D721Med (cell line): ENCODE measurements at regions not wholly inside any gene's neighbourhood (a gene's known extent, or its start where the extent isn't known, plus 50 kb on each side); places are given as distances from the start of the nearest gene placed in this dataset.
"Not testable (repeated sequence)": the region's sequence is repeated elsewhere in the genome, so short reads cannot be mapped to it uniquely, and the experiment has no call there.

ENCODE experiments used
- DNase-seq: peaks from one replicate; pipeline ENCODE4 v3.0.0; 2011; ENCODE audit warnings: low spot score; ENCODE audit not compliant: insufficient read length
- FAIRE-seq: peaks from 2 replicates; lab custom pipeline; 2011; peaks lifted over from hg19 to GRCh38; lab: Jason Lieb, UNC
- CTCF ChIP-seq: IDR thresholded peaks from 2 replicates; pipeline ENCODE4 v1.5.1; 2012; ENCODE audit warnings: mild to moderate bottlenecking, control low read depth; ENCODE audit not compliant: insufficient read depth; ENCODE audit errors: missing control alignments

GRCh38 chr7:149644754-149645153 lies 128.6 kb downstream of the ZNF467 start:
- no peak for FAIRE-seq
- no peak for TF ChIP-seq CTCF
- DNase-seq, result no peak

- FAIRE-seq, result no peak
- no peak for DNase-seq
- TF ChIP-seq CTCF, result no peak
Measured at GRCh38 chr7:149642589-149642988, 130.8 kb downstream of the ZNF467 start.

GRCh38 chr7:149638566-149639320 lies 134.6 kb downstream of the ZNF467 start:
- no peak for FAIRE-seq
- no peak for TF ChIP-seq CTCF

GRCh38 chr7:149637911-149638565 lies 135.3 kb downstream of the ZNF467 start:
- no peak for TF ChIP-seq CTCF
- DNase-seq (no peak), FAIRE-seq (no peak)

More at GRCh38 chr7:149638566-149639320, 134.6 kb downstream of the ZNF467 start:
- no peak for DNase-seq

GRCh38 chr7:149635561-149636329 lies 137.6 kb downstream of the ZNF467 start:
- FAIRE-seq, result no peak
- no peak for DNase-seq
- TF ChIP-seq CTCF, result no peak

GRCh38 chr7:149633976-149634945 lies 136.7 kb upstream of the ZNF746 start:
- no peak for DNase-seq
- no peak for TF ChIP-seq CTCF
- no peak for FAIRE-seq

GRCh38 chr7:149628361-149629149 lies 130.9 kb upstream of the ZNF746 start:
- DNase-seq, FAIRE-seq: not testable (repeated sequence)
